A673 (cell line): ENCODE measurements at regions not wholly inside any gene's neighbourhood (a gene's known extent, or its start where the extent isn't known, plus 50 kb on each side); places are given as distances from the start of the nearest gene placed in this dataset.

ENCODE experiments used
- EZH2 ChIP-seq: fragments of 200-600 bp; sonication (generic); IDR thresholded peaks from 2 replicates; pipeline ENCODE4 v1.6.1; 2017; ENCODE audit warnings: borderline replicate concordance, low read depth, mild to moderate bottlenecking, mixed read lengths, antibody characterized with exemption, low read length; ENCODE audit not compliant: poor library complexity, severe bottlenecking
- TF ChIP-seq, protein P1 (sequence below): fragments of 300-800, 200-600 bp; sonication (generic); conservative IDR thresholded peaks from 2 replicates; pipeline ENCODE4 v1.5.1; 2017; ENCODE audit warnings: low read depth, mild to moderate bottlenecking, antibody characterized with exemption, low read length, moderate library complexity, mixed read lengths

DNA sequence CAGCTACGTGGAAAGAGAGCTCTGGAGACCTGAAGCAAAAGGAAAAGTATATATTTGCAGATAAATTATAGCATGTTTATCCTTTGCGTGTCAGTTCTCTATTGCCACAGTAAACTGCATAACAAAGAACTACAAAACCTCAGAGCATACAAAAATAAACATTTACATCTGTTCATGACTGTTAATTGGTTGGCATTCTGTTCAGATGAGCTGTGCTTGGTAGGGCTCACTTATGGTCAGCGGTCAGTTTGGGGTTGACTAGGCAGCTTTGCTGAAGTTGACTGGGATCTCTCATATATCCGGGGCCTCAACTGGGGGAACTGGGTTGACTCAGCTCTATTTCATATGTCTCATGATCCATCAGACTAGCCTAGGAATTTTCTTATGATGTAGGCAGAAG, 257.7 kb downstream of the TLE1 start:
- TF ChIP-seq, protein P1, sequence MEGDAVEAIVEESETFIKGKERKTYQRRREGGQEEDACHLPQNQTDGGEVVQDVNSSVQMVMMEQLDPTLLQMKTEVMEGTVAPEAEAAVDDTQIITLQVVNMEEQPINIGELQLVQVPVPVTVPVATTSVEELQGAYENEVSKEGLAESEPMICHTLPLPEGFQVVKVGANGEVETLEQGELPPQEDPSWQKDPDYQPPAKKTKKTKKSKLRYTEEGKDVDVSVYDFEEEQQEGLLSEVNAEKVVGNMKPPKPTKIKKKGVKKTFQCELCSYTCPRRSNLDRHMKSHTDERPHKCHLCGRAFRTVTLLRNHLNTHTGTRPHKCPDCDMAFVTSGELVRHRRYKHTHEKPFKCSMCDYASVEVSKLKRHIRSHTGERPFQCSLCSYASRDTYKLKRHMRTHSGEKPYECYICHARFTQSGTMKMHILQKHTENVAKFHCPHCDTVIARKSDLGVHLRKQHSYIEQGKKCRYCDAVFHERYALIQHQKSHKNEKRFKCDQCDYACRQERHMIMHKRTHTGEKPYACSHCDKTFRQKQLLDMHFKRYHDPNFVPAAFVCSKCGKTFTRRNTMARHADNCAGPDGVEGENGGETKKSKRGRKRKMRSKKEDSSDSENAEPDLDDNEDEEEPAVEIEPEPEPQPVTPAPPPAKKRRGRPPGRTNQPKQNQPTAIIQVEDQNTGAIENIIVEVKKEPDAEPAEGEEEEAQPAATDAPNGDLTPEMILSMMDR = no peak
- TF ChIP-seq EZH2 = no peak
